ENCODE measurements at regions not wholly inside any gene's neighbourhood (a gene's known extent, or its start where the extent isn't known, plus 50 kb on each side); places are given as distances from the start of the nearest gene placed in this dataset.

DNA sequence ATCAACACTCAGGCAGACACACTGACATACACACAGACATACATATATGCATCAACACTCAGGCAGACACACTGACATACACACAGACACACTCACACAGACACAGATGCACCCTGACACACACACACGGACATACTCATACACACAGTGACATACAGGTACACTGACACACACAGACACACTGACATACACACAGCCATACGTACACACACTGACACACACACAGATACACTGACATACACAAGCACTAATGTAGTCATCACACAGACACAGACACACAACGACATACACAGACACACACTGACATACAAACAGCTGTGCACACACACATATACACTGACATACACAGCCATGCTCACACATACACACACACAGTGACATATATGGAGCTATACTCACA lies 131.0 kb upstream of the CSF3R start:
- Histone ChIP-seq H3K4me3 (no peak overlapping the region), H3K9me3 (replicated peaks) (no peaks in the 10 kb centered on the region; the same call in 1 of the 2 replicates), H3K4me1 (replicated peaks) (no peaks in the 10 kb centered on the region), H3K27me3 (replicated peaks) (peaks cover 14% of the 10 kb centered on the region), H3K27ac (no peak overlapping the region), H3K36me3 (no peaks in the 10 kb centered on the region)
- no peak for DNase-seq (ENCODE audit: low read depth in 1 of 2, low spot score in 2 of 2)

DNA sequence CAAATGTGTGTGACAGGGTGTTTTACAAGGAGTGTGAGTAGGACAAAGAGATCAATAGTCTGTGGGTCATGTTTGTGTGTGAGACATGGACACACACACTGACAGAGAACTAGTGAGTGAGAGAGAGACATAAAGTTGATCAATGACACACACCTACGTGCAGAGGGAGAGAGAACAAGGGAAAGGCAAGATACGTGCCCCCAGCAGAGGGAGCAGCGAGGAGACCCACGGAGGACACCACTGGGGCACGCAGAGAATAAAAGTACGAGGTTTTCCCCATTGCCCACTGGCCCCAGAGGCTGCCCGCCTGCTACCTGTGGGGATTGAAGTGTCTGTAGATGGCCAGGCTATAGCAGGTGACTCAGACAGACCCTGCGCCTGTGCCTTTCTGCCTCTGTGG lies 130.2 kb upstream of the CSF3R start:
- Histone ChIP-seq H3K4me1 (replicated peaks) (no peaks in the 10 kb centered on the region), H3K36me3 (no peaks in the 10 kb centered on the region), H3K27ac (no peak overlapping the region), H3K9me3 (replicated peaks) (no peaks in the 10 kb centered on the region; the same call in 1 of the 2 replicates), H3K4me3 (no peak overlapping the region), H3K27me3 (replicated peaks) (peaks cover 15% of the 10 kb centered on the region)
- no peak for DNase-seq (ENCODE audit: low read depth in 1 of 2, low spot score in 2 of 2)

DNA sequence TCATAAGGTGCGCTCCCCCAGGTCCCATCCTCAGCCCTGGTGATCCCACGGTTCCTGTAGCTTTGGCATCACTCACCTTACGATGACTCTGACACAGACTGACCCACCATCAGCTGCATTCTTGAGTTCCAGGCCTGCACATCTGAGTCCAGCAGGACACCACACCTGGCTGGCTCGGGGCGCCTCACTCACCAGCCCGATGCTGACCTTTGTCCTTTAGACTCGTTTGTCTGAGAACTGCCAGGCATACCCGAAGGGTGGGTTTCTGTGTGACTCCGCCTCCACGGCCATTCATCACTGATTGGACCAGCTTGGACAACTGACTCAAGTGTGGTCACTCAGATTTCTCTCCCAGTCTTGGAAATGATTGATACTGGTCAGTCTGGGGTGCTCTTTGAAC lies 129.4 kb upstream of the CSF3R start:
- no peaks in the 10 kb centered on the region for H3K4me1 ChIP-seq (replicated peaks)

DNA sequence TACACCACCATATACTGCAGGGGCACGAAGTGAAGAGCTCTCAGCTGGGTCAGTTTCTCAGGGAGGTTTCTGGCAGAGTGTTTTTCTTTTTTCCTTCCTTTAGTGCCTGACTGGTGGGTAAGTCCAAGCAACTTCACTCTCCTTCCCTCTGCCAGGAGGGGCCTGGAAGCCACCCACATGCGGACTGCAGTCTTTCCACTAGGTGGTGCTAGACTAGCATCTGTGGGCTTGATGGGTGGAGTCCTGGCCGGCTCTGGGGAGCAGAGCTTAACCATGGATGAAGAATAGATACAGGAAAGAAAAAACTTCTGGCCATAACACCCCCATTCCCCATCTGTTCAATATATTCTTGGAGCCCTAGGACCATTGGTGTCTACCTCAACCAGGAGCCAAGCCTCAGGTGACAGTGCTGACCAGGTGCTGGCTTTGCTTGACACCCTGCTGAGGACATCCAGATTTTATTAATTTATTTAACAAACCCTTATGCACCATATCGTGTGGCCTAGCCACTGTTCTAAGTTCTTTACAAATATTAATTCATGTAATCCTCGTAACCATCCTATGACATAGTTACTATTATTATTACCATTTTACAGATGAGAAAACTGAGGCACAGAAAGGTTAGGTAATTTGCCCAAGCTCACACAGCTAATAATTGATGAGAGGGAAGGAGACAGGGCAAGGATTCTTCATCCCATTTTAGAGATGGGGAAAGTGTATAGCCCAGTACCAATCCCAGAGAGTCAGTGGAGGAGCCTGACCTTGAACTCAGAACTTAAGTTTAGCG lies 126.7 kb upstream of the CSF3R start:
- Histone ChIP-seq H3K27ac (no peak overlapping the region), H3K4me1 (replicated peaks) (no peaks in the 10 kb centered on the region), H3K27me3 (replicated peaks) (peaks cover 9% of the 10 kb centered on the region), H3K36me3 (no peaks in the 10 kb centered on the region), H3K9me3 (replicated peaks) (no peaks in the 10 kb centered on the region; the same call in 1 of the 2 replicates), H3K4me3 (no peak overlapping the region)
- peak in 1 of 2 experiments; percentile 28 for DNase-seq (ENCODE audit: low read depth in 1 of 2, low spot score in 2 of 2)

More for the DNA sequence above, 129.4 kb upstream of the CSF3R start:
- Histone ChIP-seq H3K27ac (no peak overlapping the region), H3K4me3 (no peak overlapping the region), H3K9me3 (replicated peaks) (no peaks in the 10 kb centered on the region; the same call in 1 of the 2 replicates), H3K36me3 (no peaks in the 10 kb centered on the region), H3K27me3 (replicated peaks) (peaks cover 15% of the 10 kb centered on the region)
- DNase-seq (ENCODE audit: low read depth in 1 of 2, low spot score in 2 of 2), result no peak

DNA sequence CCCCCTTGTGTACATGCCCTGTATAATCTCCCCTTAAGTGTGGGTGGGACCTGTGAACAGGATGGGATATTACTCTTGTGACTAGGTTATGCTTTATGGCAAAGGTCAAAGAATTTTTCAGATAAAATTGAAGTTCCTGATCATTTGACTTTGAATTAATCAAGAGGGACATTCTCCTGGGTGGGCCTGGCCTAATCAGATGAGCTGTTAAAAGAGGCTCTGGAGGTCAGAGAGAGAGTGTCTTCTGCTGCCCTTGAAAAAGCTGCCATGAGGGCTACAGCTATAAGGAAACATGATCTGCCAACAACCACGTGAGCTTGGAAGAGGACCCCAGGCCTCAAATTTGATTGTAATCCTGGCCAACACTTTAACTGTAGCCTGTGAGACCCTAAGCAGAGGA lies 125.6 kb upstream of the CSF3R start:
- Histone ChIP-seq H3K27me3 (replicated peaks) (peaks cover 6% of the 10 kb centered on the region), H3K27ac (no peak overlapping the region), H3K9me3 (replicated peaks) (no peaks in the 10 kb centered on the region; the same call in 1 of the 2 replicates), H3K4me1 (replicated peaks) (no peaks in the 10 kb centered on the region), H3K36me3 (no peaks in the 10 kb centered on the region), H3K4me3 (no peak overlapping the region)
- no peak for DNase-seq (ENCODE audit: low read depth in 1 of 2, low spot score in 2 of 2)

DNA sequence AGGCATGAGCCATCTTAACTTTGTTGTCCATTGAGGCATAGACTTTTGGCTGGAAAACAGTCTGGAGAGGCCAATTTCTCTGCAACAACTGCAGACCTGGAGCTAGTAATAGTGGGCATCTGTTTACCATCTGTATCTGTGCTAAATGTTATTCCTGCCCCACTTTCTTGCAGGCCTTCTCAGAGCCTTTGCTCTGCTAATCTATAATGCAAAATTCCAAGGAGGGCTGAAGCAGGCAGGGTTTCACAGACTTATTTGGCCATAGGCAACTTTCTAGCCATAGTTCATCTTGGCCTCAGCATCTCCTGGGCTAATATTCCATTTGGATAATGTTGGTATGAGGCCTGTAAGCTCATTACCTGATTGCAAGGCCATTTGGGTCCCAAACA lies 124.5 kb upstream of the CSF3R start:
- H3K4me3 ChIP-seq, result no peak overlapping the region
- H3K36me3 ChIP-seq, result no peaks in the 10 kb centered on the region
- H3K9me3 ChIP-seq (replicated peaks), result no peaks in the 10 kb centered on the region; the same call in 1 of the 2 replicates
- no peaks in the 10 kb centered on the region for H3K4me1 ChIP-seq (replicated peaks)
- peaks cover 6% of the 10 kb centered on the region for H3K27me3 ChIP-seq (replicated peaks)
- H3K27ac ChIP-seq, result no peak overlapping the region
- DNase-seq (ENCODE audit: low read depth in 1 of 2, low spot score in 2 of 2), result no peak

DNA sequence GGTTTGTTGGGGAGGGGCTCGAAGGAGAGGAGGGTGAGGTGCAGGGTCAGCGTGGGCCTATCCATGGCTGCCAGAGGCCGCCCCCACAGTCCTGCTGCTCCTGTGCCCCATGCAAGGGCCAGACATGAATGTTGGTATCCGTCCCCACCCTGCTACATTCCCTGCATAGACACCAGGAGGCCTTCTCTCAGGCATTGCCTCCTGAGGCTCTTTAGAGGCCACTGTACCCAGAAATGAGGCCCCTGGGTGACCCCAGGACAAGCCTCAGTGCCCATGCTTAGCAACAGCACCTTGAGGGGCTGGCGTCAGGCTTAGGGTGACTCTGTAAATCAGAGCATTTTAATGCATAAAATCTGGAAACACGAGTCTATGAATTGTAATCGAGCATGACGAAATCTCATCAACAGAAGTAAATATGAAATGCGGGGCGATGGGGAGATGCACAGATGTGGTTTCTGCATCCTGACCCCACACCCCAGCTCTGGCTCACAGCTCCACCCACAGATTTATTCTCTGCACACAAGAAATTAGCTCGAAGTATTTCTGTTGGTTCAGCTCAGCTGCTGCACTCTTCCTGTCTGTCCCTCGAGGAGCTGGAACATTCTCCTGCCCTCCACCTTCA lies 124.0 kb upstream of the CSF3R start:
- Histone ChIP-seq H3K9me3 (replicated peaks) (no peaks in the 10 kb centered on the region; the same call in 1 of the 2 replicates), H3K27ac (no peak overlapping the region), H3K27me3 (replicated peaks) (peaks cover 6% of the 10 kb centered on the region), H3K36me3 (no peaks in the 10 kb centered on the region), H3K4me1 (replicated peaks) (no peaks in the 10 kb centered on the region), H3K4me3 (no peak overlapping the region)
- no peak for DNase-seq (ENCODE audit: low read depth in 1 of 2, low spot score in 2 of 2)

DNA sequence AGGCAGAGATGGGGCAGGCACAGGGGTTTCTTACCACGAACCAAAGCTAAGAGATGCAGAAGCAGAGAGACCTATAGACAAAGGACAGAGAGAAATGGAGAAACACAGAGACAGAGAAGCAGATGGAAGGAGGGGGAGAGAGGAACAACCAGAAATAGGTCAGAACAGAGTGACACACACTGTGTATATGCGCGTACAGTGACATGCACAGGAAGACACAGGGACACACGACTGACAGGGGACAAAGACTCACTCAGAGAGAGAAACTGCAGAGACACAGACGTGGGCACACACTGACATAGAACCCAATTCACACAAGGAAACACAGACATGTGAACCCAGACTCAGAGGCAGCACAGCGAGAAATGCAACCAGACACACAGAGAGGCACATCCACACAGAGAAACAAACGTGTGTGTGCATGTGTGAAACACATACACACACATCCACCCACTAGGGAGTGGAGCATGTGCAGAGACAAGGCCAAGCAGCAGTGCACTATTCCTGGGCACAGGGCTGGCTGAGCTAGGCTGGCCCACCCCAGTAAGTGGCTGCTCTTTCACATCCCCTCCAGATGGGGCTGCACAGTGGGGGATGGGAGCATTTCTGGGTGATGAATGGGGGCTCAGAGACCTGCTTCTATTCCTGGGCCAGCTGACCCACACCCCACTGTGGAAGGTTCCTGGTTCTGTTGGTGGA lies 123.4 kb upstream of the CSF3R start:
- H3K27ac ChIP-seq, result no peak overlapping the region
- no peaks in the 10 kb centered on the region for H3K36me3 ChIP-seq
- no peak overlapping the region for H3K4me3 ChIP-seq
- peaks cover 6% of the 10 kb centered on the region; the same call in 1 of the 2 replicates for H3K27me3 ChIP-seq (replicated peaks)
- H3K4me1 ChIP-seq (replicated peaks), result no peaks in the 10 kb centered on the region
- H3K9me3 ChIP-seq (replicated peaks), result no peaks in the 10 kb centered on the region; the same call in 1 of the 2 replicates
- no peak for DNase-seq (ENCODE audit: low read depth in 1 of 2, low spot score in 2 of 2)

DNA sequence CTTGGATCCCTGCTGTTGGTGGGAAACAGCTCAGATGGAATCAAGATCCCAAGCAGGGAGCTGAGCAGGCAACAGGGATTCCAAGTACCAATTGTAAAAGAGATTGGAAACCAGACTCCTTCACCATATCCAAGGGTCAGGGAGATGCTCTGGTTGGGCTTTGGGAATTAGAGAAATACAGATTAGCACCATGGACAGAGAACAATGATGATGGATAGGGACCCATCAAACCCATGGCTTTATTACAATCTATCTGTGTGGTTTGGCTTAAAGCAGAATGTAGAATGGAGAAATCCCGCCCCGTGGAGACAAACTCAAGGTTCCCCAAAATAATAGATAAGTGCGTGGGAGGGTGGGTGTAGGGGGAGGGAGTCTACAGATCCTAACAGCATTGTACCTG lies 120.7 kb upstream of the CSF3R start:
- Histone ChIP-seq H3K27ac (no peak overlapping the region), H3K27me3 (replicated peaks) (no peaks in the 10 kb centered on the region), H3K4me1 (replicated peaks) (no peaks in the 10 kb centered on the region), H3K36me3 (no peaks in the 10 kb centered on the region), H3K9me3 (replicated peaks) (no peaks in the 10 kb centered on the region), H3K4me3 (no peak overlapping the region)
- DNase-seq (ENCODE audit: low read depth in 1 of 2, low spot score in 2 of 2), result no peak

DNA sequence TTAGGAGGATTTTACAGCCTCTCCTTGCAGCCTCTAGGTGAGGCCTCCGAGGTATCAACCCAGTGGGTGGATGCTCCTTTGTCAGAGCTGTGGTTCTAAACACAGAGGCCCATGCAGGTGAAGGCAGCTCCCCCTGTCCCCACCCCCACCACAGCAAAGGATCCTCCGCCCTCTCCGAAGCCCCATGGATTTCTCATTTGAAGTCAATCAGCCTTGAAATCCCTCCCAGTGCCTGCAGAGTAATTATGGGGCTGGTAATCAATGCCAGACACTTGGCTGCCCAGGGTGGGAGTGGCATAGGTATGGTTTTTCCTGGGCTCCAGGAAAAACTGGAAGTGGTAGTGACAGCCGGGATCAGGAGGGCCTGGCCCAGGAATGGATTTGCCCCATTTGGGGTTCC lies 119.5 kb upstream of the CSF3R start:
- Histone ChIP-seq H3K27me3 (replicated peaks) (no peaks in the 10 kb centered on the region; the same call in 1 of the 2 replicates), H3K9me3 (replicated peaks) (no peaks in the 10 kb centered on the region), H3K4me1 (replicated peaks) (no peaks in the 10 kb centered on the region), H3K36me3 (no peaks in the 10 kb centered on the region), H3K27ac (no peak overlapping the region), H3K4me3 (no peak overlapping the region)
- DNase-seq (ENCODE audit: low read depth in 1 of 2, low spot score in 2 of 2), result no peak

DNA sequence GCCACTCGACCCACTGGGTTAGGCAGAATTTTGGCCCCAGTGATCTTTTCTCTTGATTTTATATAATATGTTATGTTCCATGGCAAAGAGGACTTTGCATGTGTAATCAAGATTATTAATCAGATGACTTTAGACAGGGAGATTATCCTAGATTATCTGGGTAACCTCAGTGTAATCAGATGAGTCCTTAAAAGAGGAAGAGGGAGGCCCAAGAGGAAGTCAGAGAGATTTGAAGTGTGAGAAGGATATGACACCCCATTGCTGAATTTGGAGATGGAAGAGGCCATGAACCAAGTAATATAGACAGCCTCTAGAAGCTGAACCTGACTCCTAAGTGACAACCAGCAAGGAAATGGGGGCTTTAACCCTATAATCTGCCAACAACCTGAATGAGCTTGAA lies 117.1 kb upstream of the CSF3R start:
- H3K27ac ChIP-seq, result no peak overlapping the region
- DNase-seq (ENCODE audit: low read depth in 1 of 2, low spot score in 2 of 2), result no peak

DNA sequence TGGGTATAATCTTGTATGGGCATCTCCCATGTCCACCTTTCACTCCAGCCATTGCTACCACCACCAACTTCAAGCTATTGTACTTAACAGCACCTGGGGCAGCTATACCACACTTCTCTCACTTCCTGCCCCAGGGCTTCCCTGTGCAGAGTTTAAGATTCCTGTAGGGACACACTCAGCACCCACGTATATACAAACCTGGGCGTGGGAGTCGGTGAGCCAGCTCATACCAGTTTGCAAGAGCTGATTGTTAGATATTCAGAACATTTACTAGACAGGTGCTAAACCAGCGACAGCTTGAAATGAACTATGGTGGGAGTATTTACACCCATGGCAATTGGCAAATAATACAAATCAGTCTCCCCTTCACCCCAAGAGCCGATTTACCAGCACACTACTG lies 114.8 kb upstream of the CSF3R start:
- no peaks in the 10 kb centered on the region for H3K4me1 ChIP-seq (replicated peaks)
- H3K4me3 ChIP-seq, result no peak overlapping the region
- H3K36me3 ChIP-seq, result no peaks in the 10 kb centered on the region
- no peak overlapping the region for H3K27ac ChIP-seq
- peaks cover 14% of the 10 kb centered on the region for H3K27me3 ChIP-seq (replicated peaks)
- no peaks in the 10 kb centered on the region for H3K9me3 ChIP-seq (replicated peaks)
- no peak for DNase-seq (ENCODE audit: low read depth in 1 of 2, low spot score in 2 of 2)

More for the DNA sequence above, 117.1 kb upstream of the CSF3R start:
- no peaks in the 10 kb centered on the region for H3K4me1 ChIP-seq (replicated peaks)
- H3K4me3 ChIP-seq, result no peak overlapping the region
- H3K27me3 ChIP-seq (replicated peaks), result peaks cover 8% of the 10 kb centered on the region
- H3K36me3 ChIP-seq, result no peaks in the 10 kb centered on the region
- no peaks in the 10 kb centered on the region for H3K9me3 ChIP-seq (replicated peaks)

DNA sequence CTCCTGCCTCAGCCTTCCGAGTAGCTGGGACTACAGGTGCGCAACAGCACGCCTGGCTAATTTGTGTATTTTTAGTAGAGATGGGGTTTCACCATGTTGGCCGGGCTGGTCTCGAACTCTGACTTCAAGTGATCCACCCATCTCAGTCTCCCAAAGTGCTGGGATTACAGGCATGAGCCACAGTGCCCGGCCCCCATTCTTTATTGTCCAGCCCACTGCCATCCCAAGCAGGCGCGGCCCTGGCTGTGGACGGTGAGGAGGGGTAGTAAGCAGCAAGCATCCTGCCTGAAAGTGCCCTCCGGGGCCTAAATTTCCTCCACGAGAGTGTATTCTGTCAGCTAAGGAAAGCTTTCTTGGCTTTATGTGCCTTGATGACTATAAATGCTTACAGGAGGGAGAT lies 113.2 kb upstream of the CSF3R start:
- H3K36me3 ChIP-seq, result no peaks in the 10 kb centered on the region

DNA sequence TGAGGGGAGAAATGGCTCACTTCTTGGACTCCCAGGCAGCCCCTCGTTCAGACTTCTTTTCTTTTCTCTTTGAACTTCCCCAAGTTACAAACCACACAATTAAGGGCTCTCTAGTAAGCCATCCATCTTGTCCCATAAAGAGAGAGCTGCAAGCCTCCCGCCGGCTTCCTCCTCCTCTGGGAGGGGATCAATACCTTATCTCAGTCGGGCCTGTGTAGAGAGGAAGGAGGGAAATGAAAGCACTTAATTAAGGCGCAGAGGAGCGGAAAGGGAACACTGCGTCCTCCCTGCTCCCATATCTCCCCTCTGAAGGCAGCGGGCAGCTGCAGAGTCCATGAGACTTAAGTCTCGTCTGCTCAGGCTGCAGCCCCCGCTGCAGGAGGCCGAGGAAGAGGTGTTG lies 112.6 kb upstream of the CSF3R start:
- no peak for DNase-seq (ENCODE audit: low read depth in 1 of 2, low spot score in 2 of 2)
- Histone ChIP-seq H3K27me3 (replicated peaks) (peaks cover 32% of the 10 kb centered on the region), H3K36me3 (no peaks in the 10 kb centered on the region), H3K27ac (no peak overlapping the region), H3K4me3 (no peak overlapping the region), H3K9me3 (replicated peaks) (no peaks in the 10 kb centered on the region), H3K4me1 (replicated peaks) (no peaks in the 10 kb centered on the region)

More for the DNA sequence above, 113.2 kb upstream of the CSF3R start:
- no peak overlapping the region for H3K27ac ChIP-seq
- no peak overlapping the region for H3K4me3 ChIP-seq
- H3K27me3 ChIP-seq (replicated peaks), result peaks cover 26% of the 10 kb centered on the region
- DNase-seq (ENCODE audit: low read depth in 1 of 2, low spot score in 2 of 2), result no peak
- H3K4me1 ChIP-seq (replicated peaks), result no peaks in the 10 kb centered on the region
- H3K9me3 ChIP-seq (replicated peaks), result no peaks in the 10 kb centered on the region
